Nephron (organoid): ENCODE measurements at regions not wholly inside any gene's neighbourhood (a gene's known extent, or its start where the extent isn't known, plus 50 kb on each side); places are given as distances from the start of the nearest gene placed in this dataset.

Experiments
- H3K27ac Mint-ChIP-seq, 3 experiments: 2 replicates each; pipeline ENCODE4 v1.8.0; 2020; ENCODE audit warnings: mixed read lengths in 3 of 3, mild to moderate bottlenecking in 2 of 3, moderate library complexity in 1 of 3
- H3K27me3 Mint-ChIP-seq: 2 replicates; pipeline ENCODE4 v1.8.0; 2021; ENCODE audit warnings: low read depth, mild to moderate bottlenecking, moderate library complexity, mixed read lengths
- H3K36me3 Mint-ChIP-seq: 2 replicates; pipeline ENCODE4 v1.8.0; 2020; ENCODE audit warnings: low read depth, mixed read lengths
- H3K4me1 Mint-ChIP-seq: 2 replicates; pipeline ENCODE4 v1.8.0; 2020; ENCODE audit warnings: mixed read lengths
- H3K4me3 Mint-ChIP-seq, 3 experiments: 2 replicates each; pipeline ENCODE4 v1.8.0; 2020; ENCODE audit warnings: mild to moderate bottlenecking in 3 of 3, mixed read lengths in 3 of 3, moderate library complexity in 2 of 3
- H3K9me3 Mint-ChIP-seq: 2 replicates; pipeline ENCODE4 v1.8.0; 2020; ENCODE audit warnings: mixed read lengths
- TF ChIP-seq, protein P1 (sequence below), 3 experiments: fragments of 200-600 bp; sonication (generic); IDR thresholded peaks; one replicate each; pipeline ENCODE4 v1.5.0; 2021; ENCODE audit warnings: antibody characterized with exemption in 3 of 3; ENCODE audit not compliant: unreplicated experiment in 3 of 3

DNA sequence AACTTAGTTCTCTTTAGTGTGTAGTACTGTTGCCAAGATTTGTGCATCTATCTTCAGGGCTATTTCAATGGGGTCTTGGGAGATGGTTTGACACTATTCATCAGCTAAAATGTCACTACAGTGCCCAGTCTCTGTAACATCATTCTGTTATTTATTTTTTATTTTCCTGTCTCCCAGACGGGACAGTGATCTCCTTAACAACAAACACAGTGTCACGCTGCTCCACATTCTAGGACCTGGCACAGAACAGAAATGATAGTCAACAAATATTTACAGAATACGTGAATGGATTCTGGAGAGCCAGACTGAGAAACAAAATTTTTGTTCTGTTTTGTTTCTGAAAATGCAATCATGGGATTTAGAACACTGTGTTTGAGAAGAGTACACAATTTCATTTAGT, 937.7 kb upstream of the LRRN3 start:
- Mint-ChIP-seq H3K4me1 (peaks cover 8% of the 10 kb centered on the region), H3K27me3 (no peaks in the 10 kb centered on the region), H3K27ac (no peak overlapping the region), H3K4me3 (no peak overlapping the region), H3K9me3 (no peaks in the 10 kb centered on the region), H3K36me3 (no peaks in the 10 kb centered on the region)
- TF ChIP-seq, protein P1, sequence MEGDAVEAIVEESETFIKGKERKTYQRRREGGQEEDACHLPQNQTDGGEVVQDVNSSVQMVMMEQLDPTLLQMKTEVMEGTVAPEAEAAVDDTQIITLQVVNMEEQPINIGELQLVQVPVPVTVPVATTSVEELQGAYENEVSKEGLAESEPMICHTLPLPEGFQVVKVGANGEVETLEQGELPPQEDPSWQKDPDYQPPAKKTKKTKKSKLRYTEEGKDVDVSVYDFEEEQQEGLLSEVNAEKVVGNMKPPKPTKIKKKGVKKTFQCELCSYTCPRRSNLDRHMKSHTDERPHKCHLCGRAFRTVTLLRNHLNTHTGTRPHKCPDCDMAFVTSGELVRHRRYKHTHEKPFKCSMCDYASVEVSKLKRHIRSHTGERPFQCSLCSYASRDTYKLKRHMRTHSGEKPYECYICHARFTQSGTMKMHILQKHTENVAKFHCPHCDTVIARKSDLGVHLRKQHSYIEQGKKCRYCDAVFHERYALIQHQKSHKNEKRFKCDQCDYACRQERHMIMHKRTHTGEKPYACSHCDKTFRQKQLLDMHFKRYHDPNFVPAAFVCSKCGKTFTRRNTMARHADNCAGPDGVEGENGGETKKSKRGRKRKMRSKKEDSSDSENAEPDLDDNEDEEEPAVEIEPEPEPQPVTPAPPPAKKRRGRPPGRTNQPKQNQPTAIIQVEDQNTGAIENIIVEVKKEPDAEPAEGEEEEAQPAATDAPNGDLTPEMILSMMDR (IDR thresholded peaks at IDR 0.05; ENCODE audit: unreplicated experiment in 3 of 3): no peak

DNA sequence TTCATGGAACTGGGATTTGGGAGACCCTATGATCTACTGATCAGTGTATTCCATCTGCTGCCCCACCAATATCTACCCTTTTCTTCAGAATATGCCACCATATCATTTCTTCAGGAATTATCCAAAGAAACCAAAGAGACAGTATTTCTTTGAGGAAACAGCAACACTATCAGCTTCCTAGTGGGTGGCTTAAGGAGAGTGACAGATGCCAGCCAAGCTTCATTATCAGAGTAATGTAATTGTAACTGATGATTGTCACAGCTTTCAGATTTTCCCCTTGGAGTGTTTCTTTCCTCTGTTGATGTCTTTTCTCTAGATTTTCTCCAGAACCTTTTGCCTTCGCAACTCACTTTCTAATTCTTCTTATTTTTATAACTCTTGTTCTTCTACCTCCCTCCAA, 934.4 kb upstream of the LRRN3 start:
- no peaks in the 10 kb centered on the region for H3K36me3 Mint-ChIP-seq
- H3K4me3 Mint-ChIP-seq: no peak overlapping the region
- no peaks in the 10 kb centered on the region for H3K27me3 Mint-ChIP-seq
- no peaks in the 10 kb centered on the region for H3K9me3 Mint-ChIP-seq
- no peak overlapping the region for H3K27ac Mint-ChIP-seq
- H3K4me1 Mint-ChIP-seq: peaks cover 8% of the 10 kb centered on the region
- TF ChIP-seq, protein P1 (IDR thresholded peaks at IDR 0.05; ENCODE audit: unreplicated experiment in 3 of 3): no peak

GRCh38 chr7:110157631-110158362, 933.1 kb upstream of the LRRN3 start:
- H3K36me3 Mint-ChIP-seq: no peaks in the 10 kb centered on the region
- TF ChIP-seq, protein P1 (IDR thresholded peaks at IDR 0.05; ENCODE audit: unreplicated experiment in 3 of 3): no peak
- H3K27ac Mint-ChIP-seq: no peak overlapping the region

GRCh38 chr7:110168010-110168409, 922.9 kb upstream of the LRRN3 start:
- peaks cover 8% of the 10 kb centered on the region for H3K4me1 Mint-ChIP-seq
- TF ChIP-seq, protein P1 (IDR thresholded peaks at IDR 0.05; ENCODE audit: unreplicated experiment in 3 of 3): no peak

More at GRCh38 chr7:110157631-110158362, 933.1 kb upstream of the LRRN3 start:
- Mint-ChIP-seq H3K27me3 (no peaks in the 10 kb centered on the region), H3K9me3 (no peaks in the 10 kb centered on the region), H3K4me1 (peaks cover 8% of the 10 kb centered on the region), H3K4me3 (no peak overlapping the region)

GRCh38 chr7:110170841-110171240, 920.1 kb upstream of the LRRN3 start:
- H3K9me3 Mint-ChIP-seq: no peaks in the 10 kb centered on the region
- H3K4me3 Mint-ChIP-seq: no peak overlapping the region
- H3K27ac Mint-ChIP-seq: no peak overlapping the region

More at GRCh38 chr7:110168010-110168409, 922.9 kb upstream of the LRRN3 start:
- Mint-ChIP-seq H3K36me3 (no peaks in the 10 kb centered on the region), H3K4me3 (no peak overlapping the region), H3K27me3 (no peaks in the 10 kb centered on the region), H3K9me3 (no peaks in the 10 kb centered on the region), H3K27ac (no peak overlapping the region)

More at GRCh38 chr7:110170841-110171240, 920.1 kb upstream of the LRRN3 start:
- Mint-ChIP-seq H3K4me1 (peaks cover 8% of the 10 kb centered on the region), H3K27me3 (no peaks in the 10 kb centered on the region), H3K36me3 (no peaks in the 10 kb centered on the region)
- TF ChIP-seq, protein P1 (IDR thresholded peaks at IDR 0.05; ENCODE audit: unreplicated experiment in 3 of 3): no peak
